Adrenal gland (tissue), 5 donors: ENCODE measurements at regions not wholly inside any gene's neighbourhood (a gene's known extent, or its start where the extent isn't known, plus 50 kb on each side); places are given as distances from the start of the nearest gene placed in this dataset.
A peak's percentile ranks its signal among the peaks of the same experiment; 100 is the strongest.

Source experiments
- CTCF ChIP-seq, 6 experiments: fragments of 450-650 bp in 4 of 6; fragments of 200-600 bp in 2 of 6; sonication (generic) in 1 of 6; IDR thresholded peaks; 1 replicate in 5 of 6; 2 replicates in 1 of 6; pipeline versions ENCODE4 v1.5.1 to v1.8.0; 2016 to 2021; ENCODE audit warnings: antibody characterized with exemption in 6 of 6, mild to moderate bottlenecking in 2 of 6, moderate library complexity in 1 of 6
- POLR2A ChIP-seq, 2 donors: fragments of 450-650 bp; IDR thresholded peaks; one replicate each; pipeline ENCODE4 v1.6.1; 2017; ENCODE audit warnings: antibody characterized with exemption in 2 of 2, mild to moderate bottlenecking in 2 of 2, moderate library complexity in 1 of 2
- donor health status: DM: no; HTN: no; CAD: no.

DNA sequence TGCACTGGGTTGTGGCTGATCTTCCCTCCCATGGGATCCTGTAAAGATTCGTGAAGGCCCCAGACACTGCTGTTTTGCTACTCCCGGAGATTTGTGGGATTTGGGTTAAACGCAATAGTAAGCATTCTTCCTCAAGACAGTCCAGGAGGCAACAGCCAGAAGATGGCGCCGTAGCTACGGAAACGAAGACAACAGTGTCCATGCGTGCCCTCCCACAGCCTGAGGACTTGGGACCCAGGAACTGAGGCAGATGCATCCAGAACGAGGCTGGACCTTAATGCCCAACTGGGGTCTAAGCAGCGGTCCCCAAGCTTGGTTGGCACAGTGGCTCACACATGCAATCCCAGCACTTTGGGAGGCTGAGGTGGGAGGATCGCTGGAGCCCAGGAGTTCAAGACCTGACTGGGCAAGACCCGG lies 57.6 kb upstream of the ZNF507 start:
- TF ChIP-seq CTCF (IDR thresholded peaks at IDR 0.05) (peak; percentile 12 to 50 (median 45)), POLR2A (IDR thresholded peaks at IDR 0.05) (no peak)
